ENCODE measurements at regions not wholly inside any gene's neighbourhood (a gene's known extent, or its start where the extent isn't known, plus 50 kb on each side); places are given as distances from the start of the nearest gene placed in this dataset.

- H3K9ac ChIP-seq (ENCODE audit: low read length), result no peak overlapping the region
Measured at GRCh38 chr13:26112843-26113242, 61.0 kb upstream of the SHISA2 start.

GRCh38 chr13:26111797-26112196, 60.0 kb upstream of the SHISA2 start:
- Histone ChIP-seq H3K4me1 (ENCODE audit: low read length) (no peaks in the 10 kb centered on the region), H3F3A (ENCODE audit: insufficient read depth, low read length) (no peaks in the 10 kb centered on the region), H3K9ac (ENCODE audit: low read length) (no peak overlapping the region), H3K9me3 (replicated peaks; ENCODE audit: insufficient read depth, low read length) (no peaks in the 10 kb centered on the region), H2AFZ (ENCODE audit: low read length) (no peak overlapping the region), H4K20me1 (ENCODE audit: insufficient read depth, low read length) (no peaks in the 10 kb centered on the region), H3K27me3 (replicated peaks; ENCODE audit: insufficient read depth, low read length) (no peaks in the 10 kb centered on the region), H3K9me2 (replicated peaks; ENCODE audit: insufficient read depth, low read length) (no peaks in the 10 kb centered on the region), H3K27ac (ENCODE audit: low read length) (no peak overlapping the region), H3K4me3 (ENCODE audit: low read length) (no peak overlapping the region), H3K79me2 (ENCODE audit: low read length) (no peaks in the 10 kb centered on the region), H3K4me2 (ENCODE audit: low read depth, low read length) (no peak overlapping the region), H3K36me3 (replicated peaks; ENCODE audit: insufficient read depth, low read length) (no peaks in the 10 kb centered on the region)
- TF ChIP-seq CTCF (IDR thresholded peaks at IDR 0.05; ENCODE audit: low read length) (no peak), EZH2phosphoT487 (IDR thresholded peaks at IDR 0.05; ENCODE audit: low read length) (no peak), EZH2 (optimal IDR thresholded peaks at IDR 0.05; ENCODE audit: low read depth, low read length) (no peak)
- DNase-seq, result no peak

More at GRCh38 chr13:26112843-26113242, 61.0 kb upstream of the SHISA2 start:
- no peak for DNase-seq
- Histone ChIP-seq H3K36me3 (replicated peaks; ENCODE audit: insufficient read depth, low read length) (no peaks in the 10 kb centered on the region), H2AFZ (ENCODE audit: low read length) (no peak overlapping the region), H3K27ac (ENCODE audit: low read length) (no peak overlapping the region), H3K4me3 (ENCODE audit: low read length) (no peak overlapping the region), H3K79me2 (ENCODE audit: low read length) (no peaks in the 10 kb centered on the region), H3K4me2 (ENCODE audit: low read depth, low read length) (no peak overlapping the region), H4K20me1 (ENCODE audit: insufficient read depth, low read length) (no peaks in the 10 kb centered on the region), H3K4me1 (ENCODE audit: low read length) (no peaks in the 10 kb centered on the region), H3K9me2 (replicated peaks; ENCODE audit: insufficient read depth, low read length) (no peaks in the 10 kb centered on the region), H3K9me3 (replicated peaks; ENCODE audit: insufficient read depth, low read length) (no peaks in the 10 kb centered on the region), H3F3A (ENCODE audit: insufficient read depth, low read length) (no peaks in the 10 kb centered on the region), H3K27me3 (replicated peaks; ENCODE audit: insufficient read depth, low read length) (no peaks in the 10 kb centered on the region)
- no peak for TF ChIP-seq CTCF (IDR thresholded peaks at IDR 0.05; ENCODE audit: low read length)
- no peak for TF ChIP-seq EZH2 (optimal IDR thresholded peaks at IDR 0.05; ENCODE audit: low read depth, low read length)
- no peak for TF ChIP-seq EZH2phosphoT487 (IDR thresholded peaks at IDR 0.05; ENCODE audit: low read length)

Data from MM.1S (cell line).